Mammary epithelial cell (primary cell): ENCODE measurements at regions not wholly inside any gene's neighbourhood (a gene's known extent, or its start where the extent isn't known, plus 50 kb on each side); places are given as distances from the start of the nearest gene placed in this dataset.

Experiments
- EZH2 ChIP-seq: IDR thresholded peaks from 2 replicates; pipeline ENCODE4 v1.6.1; 2012; ENCODE audit warnings: low read length, inconsistent platforms, borderline replicate concordance
- TF ChIP-seq, protein P1 (sequence below), 2 donors: IDR thresholded peaks in 1 of 2; conservative IDR thresholded peaks in 1 of 2; 2 replicates each; pipeline ENCODE4 v1.5.1; 2011 to 2012; ENCODE audit warnings: inconsistent platforms in 2 of 2, low read length in 2 of 2, mild to moderate bottlenecking in 2 of 2, control low read depth in 1 of 2, low read depth in 1 of 2; ENCODE audit not compliant: insufficient read depth in 1 of 2; ENCODE audit errors: extremely low read depth in 1 of 2

DNA sequence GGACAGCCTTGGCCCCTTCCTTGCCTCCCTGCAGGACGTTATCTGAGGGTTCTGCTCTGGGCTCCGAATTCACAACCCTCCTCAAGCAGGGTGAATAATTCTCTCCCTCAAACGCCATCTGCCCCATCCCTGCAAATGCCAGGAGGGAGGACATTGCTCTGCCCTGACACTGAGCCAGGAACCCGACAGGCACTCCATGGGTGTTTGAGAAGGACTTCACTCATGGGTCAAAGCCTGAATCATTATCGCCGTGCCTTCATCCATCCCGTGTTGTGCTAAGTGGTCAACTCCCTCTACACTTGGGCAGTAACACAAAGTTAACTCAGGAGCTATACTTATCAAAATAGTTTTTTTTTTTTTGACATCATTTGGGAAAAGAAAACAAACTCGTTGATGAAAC lies 261.8 kb upstream of the IGF1R start:
- no peak for TF ChIP-seq EZH2
- TF ChIP-seq, protein P1, sequence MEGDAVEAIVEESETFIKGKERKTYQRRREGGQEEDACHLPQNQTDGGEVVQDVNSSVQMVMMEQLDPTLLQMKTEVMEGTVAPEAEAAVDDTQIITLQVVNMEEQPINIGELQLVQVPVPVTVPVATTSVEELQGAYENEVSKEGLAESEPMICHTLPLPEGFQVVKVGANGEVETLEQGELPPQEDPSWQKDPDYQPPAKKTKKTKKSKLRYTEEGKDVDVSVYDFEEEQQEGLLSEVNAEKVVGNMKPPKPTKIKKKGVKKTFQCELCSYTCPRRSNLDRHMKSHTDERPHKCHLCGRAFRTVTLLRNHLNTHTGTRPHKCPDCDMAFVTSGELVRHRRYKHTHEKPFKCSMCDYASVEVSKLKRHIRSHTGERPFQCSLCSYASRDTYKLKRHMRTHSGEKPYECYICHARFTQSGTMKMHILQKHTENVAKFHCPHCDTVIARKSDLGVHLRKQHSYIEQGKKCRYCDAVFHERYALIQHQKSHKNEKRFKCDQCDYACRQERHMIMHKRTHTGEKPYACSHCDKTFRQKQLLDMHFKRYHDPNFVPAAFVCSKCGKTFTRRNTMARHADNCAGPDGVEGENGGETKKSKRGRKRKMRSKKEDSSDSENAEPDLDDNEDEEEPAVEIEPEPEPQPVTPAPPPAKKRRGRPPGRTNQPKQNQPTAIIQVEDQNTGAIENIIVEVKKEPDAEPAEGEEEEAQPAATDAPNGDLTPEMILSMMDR (conservative IDR thresholded peaks at IDR 0.05 in 1 of 2, IDR thresholded peaks at IDR 0.05 in 1 of 2; ENCODE audit: extremely low read depth in 1 of 2, insufficient read depth in 1 of 2, low read depth in 1 of 2, low read length in 2 of 2), result no peak
